ENCODE measurements at regions not wholly inside any gene's neighbourhood (a gene's known extent, or its start where the extent isn't known, plus 50 kb on each side); places are given as distances from the start of the nearest gene placed in this dataset.

- intact Hi-C loops (cut with micrococcal nuclease) = no loop called here
- ChIA-PET POLR2A (no interaction called here), CTCF (no interaction called here)
- dilution Hi-C loops (cut with MboI; ENCODE audit: extremely low pct_ligation_motif_present, low sequenced_read_pairs) = no loop called here
- Histone ChIP-seq H3K4me2 (ENCODE audit: insufficient read depth, low read length) (no peak overlapping the region), H3K4me1 (ENCODE audit: control insufficient read depth, extremely low read depth, insufficient read depth, low read length) (no peaks in the 10 kb centered on the region), H3K4me3 (replicated peaks in 1 of 3; ENCODE audit: insufficient read depth in 1 of 3, low read depth in 1 of 3, low read length in 3 of 3) (no peak overlapping the region), H3K9me3 (replicated peaks; ENCODE audit: control insufficient read depth, insufficient read depth, low read length) (no peaks in the 10 kb centered on the region), H3K9me1 (replicated peaks; ENCODE audit: control insufficient read depth, extremely low read depth, insufficient read depth, low read length) (no peaks in the 10 kb centered on the region), H4K20me1 (replicated peaks; ENCODE audit: control insufficient read depth, extremely low read depth, insufficient read depth, low read length) (no peaks in the 10 kb centered on the region), H3K27me3 (ENCODE audit: control insufficient read depth in 2 of 2, insufficient read depth in 2 of 2, low read length in 2 of 2) (no peaks in the 10 kb centered on the region), H3K9ac (replicated peaks; ENCODE audit: extremely low read depth, insufficient read depth, low read length) (no peak overlapping the region), H3K79me2 (ENCODE audit: control insufficient read depth, insufficient read depth, low read length) (no peaks in the 10 kb centered on the region), H3K27ac (ENCODE audit: insufficient read depth, low read depth, low read length) (no peak overlapping the region), H3K36me3 (ENCODE audit: control insufficient read depth in 2 of 2, extremely low read depth in 1 of 2, insufficient read depth in 2 of 2, low read length in 2 of 2) (no peaks in the 10 kb centered on the region), H2AFZ (ENCODE audit: low read depth, low read length) (no peak overlapping the region)
- DNase-seq (ENCODE audit: low read depth, low spot score) = no peak
- no TSS peak for BruUV-seq (replicated peaks)
- TF ChIP-seq POLR2AphosphoS5 (IDR thresholded peaks at IDR 0.05; ENCODE audit: insufficient read depth, low read depth, low read length) (no peak), EZH2 (IDR thresholded peaks at IDR 0.05; ENCODE audit: borderline replicate concordance, low read depth, low read length, severe bottlenecking) (no peak), MYC (IDR thresholded peaks at IDR 0.05; ENCODE audit: low read depth, low read length) (no peak), MAX (IDR thresholded peaks at IDR 0.05; ENCODE audit: insufficient read depth, insufficient read length) (no peak), JUN (IDR thresholded peaks at IDR 0.05; ENCODE audit: borderline replicate concordance, insufficient read depth, insufficient read length, low read depth) (no peak), GATA2 (IDR thresholded peaks at IDR 0.05; ENCODE audit: insufficient read depth, insufficient read length, low read depth, low read length) (no peak), FOS (IDR thresholded peaks at IDR 0.05; ENCODE audit: borderline replicate concordance, insufficient read depth, low read length) (no peak), CTCF (IDR thresholded peaks at IDR 0.05; ENCODE audit: extremely low read depth in 1 of 2, insufficient read depth in 1 of 2, low read depth in 1 of 2, low read length in 2 of 2) (no peak), POLR2A (IDR thresholded peaks at IDR 0.05; ENCODE audit: low read depth, low read length) (no peak)
- FAIRE-seq = no peak
Measured at GRCh38 chr5:124504081-124504916, 242.1 kb downstream of the ZNF608 start.

All from endothelial cell of umbilical vein (primary cell).